GM12878 (cell line): ENCODE measurements at regions not wholly inside any gene's neighbourhood (a gene's known extent, or its start where the extent isn't known, plus 50 kb on each side); places are given as distances from the start of the nearest gene placed in this dataset.

Experiments
- ATAC-seq: fragments of 200-7000 bp; cut with Tn5 transposase; 3 replicates; pipeline ENCODE4 v1.9.1; 2020; ENCODE audit warnings: mild to moderate bottlenecking, moderate library complexity
- BruUV-seq: library from RNA; stranded (reverse); fragments of 400-500 nt; replicated peaks from 2 replicates; lab custom pipeline; 2021; lab: Mats Ljungman, UMichigan
- CTCF ChIA-PET: fragments of 300-600 bp; sonication (Branson Sonifier 250); formaldehyde crosslinking; extraction: SDS; loops from one replicate; lab custom pipeline; 2021; ENCODE audit warnings: inconsistent platforms; lab: Yijun Ruan, JAX
- POLR2A ChIA-PET: fragments of 350-600 bp; formaldehyde crosslinking; extraction: SDS; loops from one replicate; lab custom pipeline; 2021; ENCODE audit warnings: inconsistent platforms; lab: Charles Lee
- RAD21 ChIA-PET: fragments of 300-600 bp; sonication (Branson Sonifier 250); formaldehyde crosslinking; loops from one replicate; lab custom pipeline; 2023; ENCODE audit warnings: antibody characterized with exemption; ENCODE audit not compliant: unreplicated experiment; lab: Charles Lee
- SMC1A ChIA-PET: fragments of 300-600 bp; sonication (Branson Sonifier 250); formaldehyde crosslinking; loops from one replicate; lab custom pipeline; 2023; ENCODE audit not compliant: unreplicated experiment, uncharacterized antibody; lab: Charles Lee
- DNase-seq: peaks from one replicate; pipeline ENCODE4 v3.0.0-alpha.2; 2011; ENCODE audit warnings: low read depth, low spot score
- FAIRE-seq: peaks from 3 replicates; lab custom pipeline; 2011; peaks lifted over from hg19 to GRCh38; lab: Jason Lieb, UNC
- H2AFZ ChIP-seq: 2 replicates; pipeline ENCODE4 v1.6.0; 2011; ENCODE audit warnings: low read depth, low read length, control low read depth; ENCODE audit not compliant: control insufficient read depth
- H3K27ac ChIP-seq: 2 replicates; pipeline ENCODE4 v1.5.1; 2011; ENCODE audit warnings: control low read depth; ENCODE audit not compliant: control insufficient read depth, insufficient read depth
- H3K27me3 ChIP-seq, 2 experiments: replicated peaks in 1 of 2; 2 replicates each; pipeline versions ENCODE4 v1.6.0 to v1.6.1; 2011; ENCODE audit warnings: low read length in 1 of 2; ENCODE audit not compliant: control insufficient read depth in 2 of 2, insufficient read depth in 2 of 2
- H3K36me3 ChIP-seq, 2 experiments: 2 replicates each; pipeline ENCODE4 v1.5.1; 2011; ENCODE audit warnings: low read length in 1 of 2; ENCODE audit not compliant: control insufficient read depth in 2 of 2, insufficient read depth in 2 of 2
- H3K4me1 ChIP-seq: 2 replicates; pipeline ENCODE4 v1.6.1; 2011; ENCODE audit warnings: mild to moderate bottlenecking, low read length, moderate library complexity, mixed read lengths; ENCODE audit not compliant: control insufficient read depth, insufficient read depth
- H3K4me2 ChIP-seq: 2 replicates; pipeline ENCODE4 v1.6.0; 2011; ENCODE audit warnings: control low read depth; ENCODE audit not compliant: control insufficient read depth, insufficient read depth
- H3K4me3 ChIP-seq: fragments of 200-600 bp; sonication (generic); 2 replicates; pipeline ENCODE4 v1.5.1; 2016
- H3K79me2 ChIP-seq: 2 replicates; pipeline ENCODE4 v1.6.0; 2011; ENCODE audit warnings: low read length; ENCODE audit not compliant: control insufficient read depth, insufficient read depth
- H3K9ac ChIP-seq: 2 replicates; pipeline ENCODE4 v1.8.0; 2011; ENCODE audit warnings: low read length, control low read depth, mixed read lengths; ENCODE audit not compliant: control insufficient read depth, insufficient read depth
- H3K9me3 ChIP-seq: replicated peaks from 3 replicates; pipeline ENCODE4 v1.5.1; 2011; ENCODE audit warnings: mild to moderate bottlenecking, low read length; ENCODE audit not compliant: control insufficient read depth, insufficient read depth
- H4K20me1 ChIP-seq: 2 replicates; pipeline ENCODE4 v1.6.0; 2011; ENCODE audit not compliant: control insufficient read depth, insufficient read depth
- BMI1 ChIP-seq: fragments of 450-650 bp; IDR thresholded peaks from 2 replicates; pipeline ENCODE4 v1.6.1; 2016; ENCODE audit warnings: mild to moderate bottlenecking, moderate library complexity, borderline replicate concordance
- CBX3 ChIP-seq: fragments of 200-600 bp; sonication (generic); IDR thresholded peaks from 2 replicates; pipeline ENCODE4 v1.6.1; 2016; ENCODE audit warnings: low read depth, borderline replicate concordance
- CHD1 ChIP-seq: IDR thresholded peaks from 2 replicates; pipeline ENCODE4 v1.6.1; 2012; ENCODE audit warnings: low read depth, low read length, improper control_type of control experiment
- CHD4 ChIP-seq: fragments of 200-600 bp; sonication (generic); IDR thresholded peaks from 2 replicates; pipeline ENCODE4 v1.6.1; 2016; ENCODE audit warnings: mild to moderate bottlenecking
- ETV6 ChIP-seq, 2 experiments: fragments of 450-650 bp in 1 of 2; IDR thresholded peaks in 1 of 2; conservative IDR thresholded peaks in 1 of 2; 2 replicates each; pipeline ENCODE4 v1.6.1; 2014; ENCODE audit warnings: antibody characterized with exemption in 1 of 2, borderline replicate concordance in 1 of 2, low read depth in 1 of 2, mild to moderate bottlenecking in 1 of 2, moderate library complexity in 1 of 2
- FOXM1 ChIP-seq: IDR thresholded peaks from 2 replicates; pipeline ENCODE4 v1.6.1; 2012; ENCODE audit warnings: low read depth, mild to moderate bottlenecking, inconsistent platforms, low read length, moderate library complexity
- KDM1A ChIP-seq: fragments of 200-600 bp; sonication (generic); IDR thresholded peaks from 2 replicates; pipeline ENCODE4 v1.6.1; 2016; ENCODE audit warnings: borderline replicate concordance
- NKRF ChIP-seq: fragments of 450-650 bp; conservative IDR thresholded peaks from 2 replicates; pipeline ENCODE4 v1.6.1; 2017; ENCODE audit warnings: mild to moderate bottlenecking, moderate library complexity
- PAX5 ChIP-seq: IDR thresholded peaks from 2 replicates; pipeline ENCODE4 v1.6.1; 2011; ENCODE audit warnings: low read depth, low read length, borderline replicate concordance
- RAD51 ChIP-seq: fragments of 450-650 bp; IDR thresholded peaks from 2 replicates; pipeline ENCODE4 v1.6.1; 2016; ENCODE audit warnings: moderate library complexity, mild to moderate bottlenecking, inconsistent platforms
- SMARCA5 ChIP-seq: fragments of 450-650 bp; IDR thresholded peaks from 2 replicates; pipeline ENCODE4 v1.6.1; 2017; ENCODE audit warnings: mild to moderate bottlenecking
- SPI1 ChIP-seq: IDR thresholded peaks from 2 replicates; pipeline ENCODE4 v1.6.1; 2011; ENCODE audit warnings: low read depth, mild to moderate bottlenecking, low read length, moderate library complexity, borderline replicate concordance; ENCODE audit not compliant: insufficient read depth
- WGBS: methylation state at CpG from one replicate; pipeline ENCODE4 v1.1.6; 2016; ENCODE audit warnings: low lambda C conversion rate; ENCODE audit not compliant: insufficient replicate concordance, insufficient coverage; ENCODE audit errors: missing lambda C conversion rate; 5-methylcytosine and 5-hydroxymethylcytosine counted together
- in situ Hi-C: fragments of 300-500 bp; cut with MboI; formaldehyde crosslinking; loops from 9 replicates; pipeline ENCODE4 v1.14.3; 2018; ENCODE audit warnings: mixed read lengths
- intact Hi-C: fragments of 100-400 bp; cut with micrococcal nuclease; formaldehyde crosslinking; loops from one replicate; pipeline ENCODE4 v1.14.2; 2022; ENCODE audit not compliant: unreplicated experiment
- TF ChIP-seq, protein P1 (sequence below): fragments of 450-650 bp; IDR thresholded peaks from 2 replicates; pipeline ENCODE4 v1.6.1; 2017; ENCODE audit warnings: mild to moderate bottlenecking, moderate library complexity
- TF ChIP-seq, protein P2 (sequence below): IDR thresholded peaks from 2 replicates; pipeline ENCODE4 v1.6.1; 2012; ENCODE audit warnings: low read length, inconsistent platforms

GRCh38 chr11:15501566-15501965 lies 386.8 kb downstream of the INSC start (continued):
- TF ChIP-seq ETV6 (conservative IDR thresholded peaks at IDR 0.05 in 1 of 2, IDR thresholded peaks at IDR 0.05 in 1 of 2; ENCODE audit: borderline replicate concordance in 1 of 2, low read depth in 1 of 2) (no peak), PAX5 (no peak), CHD1 (no peak)
- TF ChIP-seq, protein P1, sequence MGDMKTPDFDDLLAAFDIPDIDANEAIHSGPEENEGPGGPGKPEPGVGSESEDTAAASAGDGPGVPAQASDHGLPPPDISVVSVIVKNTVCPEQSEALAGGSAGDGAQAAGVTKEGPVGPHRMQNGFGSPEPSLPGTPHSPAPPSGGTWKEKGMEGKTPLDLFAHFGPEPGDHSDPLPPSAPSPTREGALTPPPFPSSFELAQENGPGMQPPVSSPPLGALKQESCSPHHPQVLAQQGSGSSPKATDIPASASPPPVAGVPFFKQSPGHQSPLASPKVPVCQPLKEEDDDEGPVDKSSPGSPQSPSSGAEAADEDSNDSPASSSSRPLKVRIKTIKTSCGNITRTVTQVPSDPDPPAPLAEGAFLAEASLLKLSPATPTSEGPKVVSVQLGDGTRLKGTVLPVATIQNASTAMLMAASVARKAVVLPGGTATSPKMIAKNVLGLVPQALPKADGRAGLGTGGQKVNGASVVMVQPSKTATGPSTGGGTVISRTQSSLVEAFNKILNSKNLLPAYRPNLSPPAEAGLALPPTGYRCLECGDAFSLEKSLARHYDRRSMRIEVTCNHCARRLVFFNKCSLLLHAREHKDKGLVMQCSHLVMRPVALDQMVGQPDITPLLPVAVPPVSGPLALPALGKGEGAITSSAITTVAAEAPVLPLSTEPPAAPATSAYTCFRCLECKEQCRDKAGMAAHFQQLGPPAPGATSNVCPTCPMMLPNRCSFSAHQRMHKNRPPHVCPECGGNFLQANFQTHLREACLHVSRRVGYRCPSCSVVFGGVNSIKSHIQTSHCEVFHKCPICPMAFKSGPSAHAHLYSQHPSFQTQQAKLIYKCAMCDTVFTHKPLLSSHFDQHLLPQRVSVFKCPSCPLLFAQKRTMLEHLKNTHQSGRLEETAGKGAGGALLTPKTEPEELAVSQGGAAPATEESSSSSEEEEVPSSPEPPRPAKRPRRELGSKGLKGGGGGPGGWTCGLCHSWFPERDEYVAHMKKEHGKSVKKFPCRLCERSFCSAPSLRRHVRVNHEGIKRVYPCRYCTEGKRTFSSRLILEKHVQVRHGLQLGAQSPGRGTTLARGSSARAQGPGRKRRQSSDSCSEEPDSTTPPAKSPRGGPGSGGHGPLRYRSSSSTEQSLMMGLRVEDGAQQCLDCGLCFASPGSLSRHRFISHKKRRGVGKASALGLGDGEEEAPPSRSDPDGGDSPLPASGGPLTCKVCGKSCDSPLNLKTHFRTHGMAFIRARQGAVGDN = no peak
- TF ChIP-seq, all 136 proteins: peak for 0

- RAD21 ChIA-PET = no interaction called here
- Histone ChIP-seq H3K4me2 (no peak overlapping the region), H3K4me1 (no peaks in the 10 kb centered on the region), H3K79me2 (no peaks in the 10 kb centered on the region), H3K9ac (no peak overlapping the region), H3K36me3 (no peaks in the 10 kb centered on the region), H3K4me3 (no peak overlapping the region), H2AFZ (no peak overlapping the region), H3K9me3 (no peaks in the 10 kb centered on the region), H3K27me3 (no peaks in the 10 kb centered on the region; a peak in 1 of 4 replicates), H3K27ac (no peak overlapping the region), H4K20me1 (no peaks in the 10 kb centered on the region)
- CTCF ChIA-PET = no interaction called here
- intact Hi-C loops = no loop called here
- ATAC-seq (no peak), FAIRE-seq (no peak), DNase-seq (no peak)
- 88% methylated on average over 1 of the region's 1 CpG for WGBS
- POLR2A ChIA-PET = no interaction called here
- SMC1A ChIA-PET = no interaction called here
- in situ Hi-C loops = no loop called here
- no TSS peak for BruUV-seq
- no peak for TF ChIP-seq CHD4
- no peak for TF ChIP-seq SMARCA5
- no peak for TF ChIP-seq NKRF
- TF ChIP-seq RAD51 = no peak
- TF ChIP-seq BMI1 = no peak
- TF ChIP-seq SPI1 = no peak
- no peak for TF ChIP-seq CBX3
- no peak for TF ChIP-seq KDM1A
- TF ChIP-seq, protein P2, sequence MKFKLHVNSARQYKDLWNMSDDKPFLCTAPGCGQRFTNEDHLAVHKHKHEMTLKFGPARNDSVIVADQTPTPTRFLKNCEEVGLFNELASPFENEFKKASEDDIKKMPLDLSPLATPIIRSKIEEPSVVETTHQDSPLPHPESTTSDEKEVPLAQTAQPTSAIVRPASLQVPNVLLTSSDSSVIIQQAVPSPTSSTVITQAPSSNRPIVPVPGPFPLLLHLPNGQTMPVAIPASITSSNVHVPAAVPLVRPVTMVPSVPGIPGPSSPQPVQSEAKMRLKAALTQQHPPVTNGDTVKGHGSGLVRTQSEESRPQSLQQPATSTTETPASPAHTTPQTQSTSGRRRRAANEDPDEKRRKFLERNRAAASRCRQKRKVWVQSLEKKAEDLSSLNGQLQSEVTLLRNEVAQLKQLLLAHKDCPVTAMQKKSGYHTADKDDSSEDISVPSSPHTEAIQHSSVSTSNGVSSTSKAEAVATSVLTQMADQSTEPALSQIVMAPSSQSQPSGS = no peak
- TF ChIP-seq FOXM1 = no peak
These were observed 390.4 kb downstream of the INSC start for GRCh38 chr11:15505155-15505554.
